Ovary (tissue), 3 donors: ENCODE measurements at regions not wholly inside any gene's neighbourhood (a gene's known extent, or its start where the extent isn't known, plus 50 kb on each side); places are given as distances from the start of the nearest gene placed in this dataset.

Source experiments
- EP300 ChIP-seq: sonication (generic); formaldehyde crosslinking; IDR thresholded peaks from one replicate; pipeline ENCODE4 v1.6.1; 2017; ENCODE audit warnings: antibody characterized with exemption
- TF ChIP-seq, protein P1 (sequence below), 3 donors: fragments of 450-650 bp in 2 of 3; fragments of 200-600 bp in 1 of 3; IDR thresholded peaks; one replicate each; pipeline versions ENCODE4 v1.5.1 to v1.8.0; 2016 to 2022; ENCODE audit warnings: antibody characterized with exemption in 3 of 3, mild to moderate bottlenecking in 1 of 3
- donor health status: DM: no; HTN: no; CAD: no.

DNA sequence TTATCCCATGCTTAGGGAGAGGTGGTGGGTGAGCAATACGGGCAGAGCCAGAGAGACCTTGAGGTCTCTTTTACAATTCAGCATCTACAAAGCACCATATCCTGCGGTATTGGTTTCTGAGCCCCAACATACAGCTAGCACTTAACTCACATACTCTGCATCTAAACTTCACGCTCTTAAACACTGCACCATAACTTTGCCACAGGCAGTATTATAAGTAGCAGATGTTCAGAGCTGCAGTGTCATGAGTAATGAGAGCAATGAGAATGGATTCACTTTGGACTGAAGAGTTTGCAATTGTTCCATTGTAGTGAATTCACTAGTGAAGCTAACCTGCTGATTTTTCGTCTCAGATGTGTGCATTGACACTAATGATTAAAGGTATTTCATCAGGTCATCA lies 93.8 kb downstream of the HS3ST1 start:
- TF ChIP-seq, protein P1, sequence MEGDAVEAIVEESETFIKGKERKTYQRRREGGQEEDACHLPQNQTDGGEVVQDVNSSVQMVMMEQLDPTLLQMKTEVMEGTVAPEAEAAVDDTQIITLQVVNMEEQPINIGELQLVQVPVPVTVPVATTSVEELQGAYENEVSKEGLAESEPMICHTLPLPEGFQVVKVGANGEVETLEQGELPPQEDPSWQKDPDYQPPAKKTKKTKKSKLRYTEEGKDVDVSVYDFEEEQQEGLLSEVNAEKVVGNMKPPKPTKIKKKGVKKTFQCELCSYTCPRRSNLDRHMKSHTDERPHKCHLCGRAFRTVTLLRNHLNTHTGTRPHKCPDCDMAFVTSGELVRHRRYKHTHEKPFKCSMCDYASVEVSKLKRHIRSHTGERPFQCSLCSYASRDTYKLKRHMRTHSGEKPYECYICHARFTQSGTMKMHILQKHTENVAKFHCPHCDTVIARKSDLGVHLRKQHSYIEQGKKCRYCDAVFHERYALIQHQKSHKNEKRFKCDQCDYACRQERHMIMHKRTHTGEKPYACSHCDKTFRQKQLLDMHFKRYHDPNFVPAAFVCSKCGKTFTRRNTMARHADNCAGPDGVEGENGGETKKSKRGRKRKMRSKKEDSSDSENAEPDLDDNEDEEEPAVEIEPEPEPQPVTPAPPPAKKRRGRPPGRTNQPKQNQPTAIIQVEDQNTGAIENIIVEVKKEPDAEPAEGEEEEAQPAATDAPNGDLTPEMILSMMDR (IDR thresholded peaks at IDR 0.05): no peak
- TF ChIP-seq EP300: no peak
